ENCODE measurements at regions not wholly inside any gene's neighbourhood (a gene's known extent, or its start where the extent isn't known, plus 50 kb on each side); places are given as distances from the start of the nearest gene placed in this dataset.

- no peak for DNase-seq (ENCODE audit: low spot score)
Observed at GRCh38 chr3:10763817-10764258, 52.2 kb upstream of the SLC6A11 start.

- DNase-seq (ENCODE audit: low spot score): no peak
Observed at GRCh38 chr3:10764259-10765051, 51.6 kb upstream of the SLC6A11 start.

GRCh38 chr3:10766049-10766705, 49.9 kb upstream of the SLC6A11 start:
- DNase-seq (ENCODE audit: low spot score): no peak

All from left forelimb (tissue), 1 donor.